ENCODE measurements at regions not wholly inside any gene's neighbourhood (a gene's known extent, or its start where the extent isn't known, plus 50 kb on each side); places are given as distances from the start of the nearest gene placed in this dataset.

GRCh38 chr5:58266402-58266801, 193.5 kb downstream of the PLK2 start:
- H3K27me3 ChIP-seq (ENCODE audit: control insufficient read depth, insufficient read depth, low read length) = no peaks in the 10 kb centered on the region
- peak; percentile 28 for DNase-seq (ENCODE audit: low read depth)

GRCh38 chr5:58265246-58265930, 194.5 kb downstream of the PLK2 start:
- Histone ChIP-seq H3K27me3 (ENCODE audit: control insufficient read depth, insufficient read depth, low read length) (no peaks in the 10 kb centered on the region), H3K36me3 (ENCODE audit: control insufficient read depth, insufficient read depth, low read length) (no peaks in the 10 kb centered on the region), H3K4me3 (ENCODE audit: low read depth, low read length) (no peak overlapping the region)
- TF ChIP-seq, protein P1, sequence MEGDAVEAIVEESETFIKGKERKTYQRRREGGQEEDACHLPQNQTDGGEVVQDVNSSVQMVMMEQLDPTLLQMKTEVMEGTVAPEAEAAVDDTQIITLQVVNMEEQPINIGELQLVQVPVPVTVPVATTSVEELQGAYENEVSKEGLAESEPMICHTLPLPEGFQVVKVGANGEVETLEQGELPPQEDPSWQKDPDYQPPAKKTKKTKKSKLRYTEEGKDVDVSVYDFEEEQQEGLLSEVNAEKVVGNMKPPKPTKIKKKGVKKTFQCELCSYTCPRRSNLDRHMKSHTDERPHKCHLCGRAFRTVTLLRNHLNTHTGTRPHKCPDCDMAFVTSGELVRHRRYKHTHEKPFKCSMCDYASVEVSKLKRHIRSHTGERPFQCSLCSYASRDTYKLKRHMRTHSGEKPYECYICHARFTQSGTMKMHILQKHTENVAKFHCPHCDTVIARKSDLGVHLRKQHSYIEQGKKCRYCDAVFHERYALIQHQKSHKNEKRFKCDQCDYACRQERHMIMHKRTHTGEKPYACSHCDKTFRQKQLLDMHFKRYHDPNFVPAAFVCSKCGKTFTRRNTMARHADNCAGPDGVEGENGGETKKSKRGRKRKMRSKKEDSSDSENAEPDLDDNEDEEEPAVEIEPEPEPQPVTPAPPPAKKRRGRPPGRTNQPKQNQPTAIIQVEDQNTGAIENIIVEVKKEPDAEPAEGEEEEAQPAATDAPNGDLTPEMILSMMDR (IDR thresholded peaks at IDR 0.05; ENCODE audit: insufficient read depth, low read length, poor library complexity, severe bottlenecking) = no peak
- DNase-seq (ENCODE audit: low read depth) = no peak

More at GRCh38 chr5:58266402-58266801, 193.5 kb downstream of the PLK2 start:
- H3K36me3 ChIP-seq (ENCODE audit: control insufficient read depth, insufficient read depth, low read length) = no peaks in the 10 kb centered on the region
- TF ChIP-seq, protein P1 (IDR thresholded peaks at IDR 0.05; ENCODE audit: insufficient read depth, low read length, poor library complexity, severe bottlenecking) = no peak
- H3K4me3 ChIP-seq (ENCODE audit: low read depth, low read length) = no peak overlapping the region

- H3K27me3 ChIP-seq (ENCODE audit: control insufficient read depth, insufficient read depth, low read length) = no peaks in the 10 kb centered on the region
- no peaks in the 10 kb centered on the region for H3K36me3 ChIP-seq (ENCODE audit: control insufficient read depth, insufficient read depth, low read length)
- TF ChIP-seq, protein P1 (IDR thresholded peaks at IDR 0.05; ENCODE audit: insufficient read depth, low read length, poor library complexity, severe bottlenecking) = no peak
- no peak for DNase-seq (ENCODE audit: low read depth)
- no peak overlapping the region for H3K4me3 ChIP-seq (ENCODE audit: low read depth, low read length)
Measured at GRCh38 chr5:58264276-58264675, 195.6 kb downstream of the PLK2 start.

- no peaks in the 10 kb centered on the region for H3K27me3 ChIP-seq (ENCODE audit: control insufficient read depth, insufficient read depth, low read length)
- no peaks in the 10 kb centered on the region for H3K36me3 ChIP-seq (ENCODE audit: control insufficient read depth, insufficient read depth, low read length)
- DNase-seq (ENCODE audit: low read depth) = no peak
- TF ChIP-seq, protein P1 (IDR thresholded peaks at IDR 0.05; ENCODE audit: insufficient read depth, low read length, poor library complexity, severe bottlenecking) = no peak
- no peak overlapping the region for H3K4me3 ChIP-seq (ENCODE audit: low read depth, low read length)
Measured at GRCh38 chr5:58263296-58263695, 196.6 kb downstream of the PLK2 start.

- H3K4me3 ChIP-seq (ENCODE audit: low read depth, low read length) = no peak overlapping the region
- TF ChIP-seq, protein P1 (IDR thresholded peaks at IDR 0.05; ENCODE audit: insufficient read depth, low read length, poor library complexity, severe bottlenecking) = no peak
- H3K36me3 ChIP-seq (ENCODE audit: control insufficient read depth, insufficient read depth, low read length) = no peaks in the 10 kb centered on the region
- DNase-seq (ENCODE audit: low read depth) = no peak
- H3K27me3 ChIP-seq (ENCODE audit: control insufficient read depth, insufficient read depth, low read length) = no peaks in the 10 kb centered on the region
Measured at GRCh38 chr5:58262226-58262625, 197.7 kb downstream of the PLK2 start.

DNA sequence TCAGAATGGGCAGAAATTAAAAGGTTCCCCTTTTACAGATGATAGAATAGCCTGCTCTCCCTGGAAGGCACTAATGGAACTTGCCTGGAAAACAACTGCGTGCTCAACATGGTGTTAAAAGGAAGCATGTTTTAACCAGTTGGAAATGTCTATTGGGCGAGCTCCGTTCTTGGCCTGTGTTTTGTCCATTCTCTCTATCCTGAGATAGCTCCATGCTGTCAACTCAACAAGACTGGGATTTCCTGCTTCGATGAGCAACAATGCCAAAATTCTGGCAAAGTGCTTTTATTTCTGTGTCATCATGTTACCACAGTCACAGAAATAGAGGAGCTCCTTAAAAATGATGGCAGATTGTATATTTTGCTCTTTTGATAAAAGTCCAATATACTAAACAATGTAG, 198.3 kb downstream of the PLK2 start:
- no peak for DNase-seq (ENCODE audit: low read depth)
- no peaks in the 10 kb centered on the region for H3K27me3 ChIP-seq (ENCODE audit: control insufficient read depth, insufficient read depth, low read length)
- H3K4me3 ChIP-seq (ENCODE audit: low read depth, low read length) = no peak overlapping the region
- TF ChIP-seq, protein P1 (IDR thresholded peaks at IDR 0.05; ENCODE audit: insufficient read depth, low read length, poor library complexity, severe bottlenecking) = no peak
- no peaks in the 10 kb centered on the region for H3K36me3 ChIP-seq (ENCODE audit: control insufficient read depth, insufficient read depth, low read length)
